Right ventricle myocardium superior (tissue), 1 donor: ENCODE measurements at regions not wholly inside any gene's neighbourhood (a gene's known extent, or its start where the extent isn't known, plus 50 kb on each side); places are given as distances from the start of the nearest gene placed in this dataset.

ENCODE experiments used
- ATAC-seq: fragments of 200-7000 bp; cut with Tn5 transposase; one replicate; pipeline ENCODE4 v1.9.1; 2020; ENCODE audit warnings: mild to moderate bottlenecking; ENCODE audit not compliant: poor library complexity
- DNase-seq: peaks from one replicate; pipeline ENCODE4 v3.0.0-alpha.2; 2020
- intact Hi-C: fragments of 100-400 bp; cut with DNase I; formaldehyde crosslinking; loops from one replicate; pipeline ENCODE4 v1.11.2; 2022
- donor health status: DM: no; HTN: yes; CAD: no; lungs with severe emphysema.

DNA sequence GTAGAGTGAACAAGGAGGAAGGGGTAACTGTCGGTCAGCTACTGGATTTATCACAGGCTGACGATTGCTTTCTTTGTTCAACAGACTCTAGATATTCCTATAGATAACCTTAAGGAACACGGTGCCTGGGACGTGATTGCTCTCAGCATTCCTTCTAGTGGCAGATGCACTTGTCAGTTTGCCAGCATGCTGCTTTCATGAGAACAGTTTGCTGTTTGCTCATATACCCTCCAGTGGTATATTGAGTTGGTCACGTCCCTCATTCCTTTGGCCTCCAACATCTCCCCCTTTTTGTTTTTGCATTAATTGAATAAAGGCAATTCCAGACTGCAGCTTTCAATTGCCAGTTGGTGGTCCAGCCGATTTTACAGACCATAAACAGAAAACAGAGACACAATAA is 76.8 kb upstream of the BTN3A2 start:
- DNase-seq (no peak), ATAC-seq (no peak)
- intact Hi-C loops, result no loop called here

DNA sequence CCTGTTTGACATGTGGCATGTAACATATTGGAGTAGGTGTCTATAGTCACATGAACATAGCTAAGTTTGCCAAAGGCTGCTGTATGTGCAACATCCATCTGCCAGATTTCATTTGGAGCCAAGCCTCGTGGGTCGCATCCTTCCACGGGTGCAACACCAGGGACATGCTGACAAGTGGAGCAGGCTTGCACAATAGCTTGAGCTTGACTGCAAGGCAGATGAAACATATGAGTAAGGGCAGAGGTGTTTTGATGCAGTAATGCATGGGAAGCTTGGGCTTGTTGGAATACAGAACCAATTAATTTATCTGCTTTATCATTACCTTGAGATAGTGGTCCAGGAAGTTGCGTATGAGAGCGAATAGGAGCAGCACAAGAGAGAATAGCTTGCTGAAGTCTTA is 74.1 kb upstream of the BTN3A2 start:
- intact Hi-C loops, result no loop called here
- ATAC-seq (no peak), DNase-seq (no peak)

DNA sequence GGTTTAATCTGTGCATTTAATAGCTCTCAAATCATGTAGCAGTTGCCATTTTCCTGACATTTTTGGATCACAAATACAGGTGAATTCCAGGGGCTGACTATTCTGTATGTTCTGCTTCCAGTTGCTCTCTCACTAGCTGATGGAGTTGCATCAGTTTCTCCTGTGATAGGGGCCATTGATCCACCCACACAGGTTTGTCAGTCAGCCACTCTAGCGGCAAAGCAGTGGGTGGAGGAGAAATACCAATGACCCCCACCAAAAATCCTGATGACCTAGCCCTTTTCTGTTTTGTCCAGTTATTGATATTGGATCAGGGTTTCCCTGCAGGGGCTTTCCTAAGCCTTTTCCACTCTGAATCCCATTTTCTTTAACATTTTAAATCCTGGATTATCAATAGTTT is 72.3 kb upstream of the BTN3A2 start:
- intact Hi-C loops, result no loop called here
- DNase-seq (no peak), ATAC-seq (no peak)

DNA sequence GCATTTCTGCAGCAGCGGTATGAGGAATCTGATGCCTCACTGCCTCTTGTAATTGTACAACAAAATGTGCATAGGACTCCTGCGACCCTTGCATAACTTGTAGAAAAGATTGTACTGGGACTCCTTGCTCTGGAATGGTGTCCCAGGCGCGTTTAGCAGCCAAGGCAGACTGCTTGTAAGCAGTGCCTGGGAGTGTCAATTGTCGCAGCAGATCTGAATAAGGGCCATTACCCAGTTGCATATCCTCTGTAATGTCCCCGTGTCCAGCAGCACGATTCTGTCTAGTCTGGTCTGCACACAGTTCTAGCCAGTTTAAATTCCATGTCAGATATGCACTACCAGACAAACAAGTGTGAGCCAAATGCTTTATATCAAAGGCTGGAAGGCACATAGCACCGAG is 70.7 kb upstream of the BTN3A2 start:
- intact Hi-C loops, result no loop called here

DNA sequence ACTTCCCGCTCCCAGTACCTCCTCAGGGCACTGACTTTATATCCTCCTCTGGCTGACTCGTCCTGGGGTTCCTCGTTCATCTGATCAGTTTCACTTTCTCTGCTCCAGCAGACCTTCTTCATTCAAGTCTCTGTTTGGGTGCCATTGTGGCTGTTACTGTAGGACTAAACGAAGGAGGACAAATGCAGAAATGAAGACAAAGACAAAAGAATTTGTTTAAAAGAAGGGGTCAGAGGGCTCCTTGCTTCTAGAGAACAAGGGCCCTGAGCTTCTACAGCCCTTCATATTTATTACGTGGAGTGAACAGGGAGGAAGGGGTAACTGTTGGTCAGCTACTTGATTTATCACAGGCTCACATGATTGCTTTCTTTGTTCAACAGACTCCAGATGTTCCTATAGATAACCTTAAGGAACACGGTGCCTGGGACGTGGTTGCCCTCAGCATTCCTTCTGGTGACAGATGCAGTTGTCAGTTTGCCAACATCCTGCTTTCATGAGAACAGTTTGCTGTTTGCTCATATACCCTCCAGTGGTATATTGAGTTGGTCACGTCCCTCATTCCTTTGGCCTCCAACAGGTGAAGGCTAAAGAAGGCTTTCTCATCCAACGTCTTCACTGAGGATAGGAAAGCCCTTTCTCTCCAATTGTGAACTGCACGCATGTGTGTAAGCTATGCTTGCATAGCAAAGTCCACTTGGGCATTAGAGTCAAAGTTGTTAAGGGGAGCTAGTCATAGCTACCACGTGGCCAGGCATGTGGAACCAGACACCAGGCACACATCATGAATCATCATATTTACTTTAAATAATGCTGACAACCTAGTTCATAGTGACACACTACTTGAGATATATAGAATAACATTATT is 69.1 kb upstream of the BTN3A2 start:
- DNase-seq, result no peak
- no peak for ATAC-seq
- intact Hi-C loops, result no loop called here

More for the DNA sequence above, 70.7 kb upstream of the BTN3A2 start:
- ATAC-seq, result no peak
- no peak for DNase-seq

DNA sequence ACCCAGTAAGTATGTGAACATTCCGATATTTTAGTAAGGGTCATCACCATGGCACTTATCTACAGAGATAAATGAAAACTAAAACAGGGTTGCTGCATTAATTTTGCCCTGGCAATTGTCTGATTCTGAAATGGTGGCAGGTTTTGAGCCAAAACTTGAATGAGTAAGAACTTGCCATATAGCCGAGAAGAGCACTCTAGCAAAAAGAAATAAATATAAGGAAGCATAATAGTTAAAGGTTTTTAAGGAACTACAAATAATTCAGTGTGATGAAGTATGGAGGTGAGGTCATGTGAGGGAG is 68.5 kb upstream of the BTN3A2 start:
- intact Hi-C loops, result no loop called here
- no peak for ATAC-seq
- DNase-seq, result no peak

DNA sequence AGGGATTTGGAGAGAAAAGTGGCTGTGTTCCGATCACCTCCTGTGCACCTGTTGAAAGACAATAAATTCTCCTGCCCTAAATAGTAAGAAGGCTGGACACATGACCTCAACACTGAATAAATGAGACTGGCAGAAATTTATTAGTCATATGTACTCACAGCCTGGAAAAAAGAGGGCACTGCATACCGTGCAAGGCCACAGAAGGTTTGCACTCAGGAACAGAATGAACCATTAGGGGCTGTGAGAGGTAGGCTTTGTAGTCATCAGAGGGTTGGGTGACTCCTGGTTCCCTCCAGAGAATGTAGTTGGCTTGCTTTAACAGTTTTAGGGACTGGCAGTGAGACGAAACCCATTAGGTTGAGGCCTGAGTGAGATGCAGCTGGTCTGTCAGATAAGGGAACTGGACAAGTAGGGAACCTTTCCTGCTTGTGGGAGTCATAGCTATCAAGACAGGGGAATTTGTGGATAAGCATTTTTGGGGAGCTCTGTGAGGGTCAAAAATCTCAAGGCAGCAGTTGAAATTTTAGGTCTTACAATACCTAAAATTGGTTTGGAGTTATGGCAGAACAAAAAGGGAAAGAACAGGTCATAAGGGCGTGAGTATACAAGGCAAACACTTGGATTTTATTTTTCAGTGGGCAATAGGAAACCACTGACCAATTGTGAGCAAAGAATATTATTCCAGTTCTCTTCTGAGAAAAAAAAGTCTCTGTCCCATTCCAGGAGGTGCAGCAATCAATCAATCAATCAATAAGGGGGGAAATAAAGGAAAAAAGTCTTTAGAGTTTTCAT is 67.9 kb upstream of the BTN3A2 start:
- intact Hi-C loops, result no loop called here

DNA sequence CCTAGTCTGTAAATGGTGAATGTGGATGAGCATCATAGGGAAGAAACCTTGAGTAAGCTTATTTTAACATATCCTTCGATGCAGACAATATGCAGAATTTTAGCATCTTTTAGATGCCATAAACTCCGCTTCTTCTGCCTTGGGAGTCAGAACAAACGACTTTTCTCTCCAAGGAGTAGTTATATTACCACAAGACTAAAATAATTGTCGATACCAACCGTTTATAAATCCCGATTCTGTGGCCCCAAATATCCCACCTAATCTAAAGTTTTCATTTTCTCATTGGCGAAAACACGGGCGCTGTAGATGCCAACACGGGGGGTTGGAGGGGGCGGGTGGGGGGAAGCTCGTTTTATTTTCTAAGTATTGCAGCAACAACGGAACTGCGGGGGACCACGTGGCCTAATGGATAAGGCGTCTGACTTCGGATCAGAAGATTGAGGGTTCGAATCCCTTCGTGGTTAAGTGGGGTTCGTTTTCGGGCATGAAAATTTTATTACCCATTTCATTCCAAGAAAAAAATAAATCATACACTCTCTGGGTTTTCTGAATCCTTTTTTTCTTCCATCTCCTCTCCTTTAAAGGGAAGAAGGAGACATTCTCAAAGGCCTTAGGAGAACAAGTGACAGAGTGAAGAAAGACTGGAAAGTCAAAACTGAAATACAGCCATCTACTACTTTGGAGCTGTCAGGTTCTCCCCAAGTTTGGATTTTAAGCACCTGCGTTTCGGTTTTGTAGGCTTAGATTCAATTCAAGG is 65.5 kb upstream of the BTN3A2 start:
- DNase-seq (no peak), ATAC-seq (no peak)
- intact Hi-C loops, result no loop called here

More for the DNA sequence above, 67.9 kb upstream of the BTN3A2 start:
- no peak for DNase-seq
- ATAC-seq, result no peak

DNA sequence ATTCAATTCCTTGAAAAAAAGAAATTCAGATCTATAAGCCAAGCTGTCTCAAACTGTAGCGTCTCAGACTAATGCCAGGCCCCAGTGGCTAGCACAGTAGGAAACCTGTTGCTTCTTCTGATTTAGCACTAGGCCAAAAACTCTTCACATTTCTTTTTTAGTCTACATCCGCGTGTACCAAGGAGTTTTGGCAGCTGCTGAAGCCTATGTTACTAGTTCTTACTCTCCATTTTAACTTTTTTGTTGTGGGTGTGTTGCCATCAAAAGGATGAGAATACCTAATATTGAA is 65.0 kb upstream of the BTN3A2 start:
- DNase-seq (no peak), ATAC-seq (no peak)
- intact Hi-C loops, result no loop called here

DNA sequence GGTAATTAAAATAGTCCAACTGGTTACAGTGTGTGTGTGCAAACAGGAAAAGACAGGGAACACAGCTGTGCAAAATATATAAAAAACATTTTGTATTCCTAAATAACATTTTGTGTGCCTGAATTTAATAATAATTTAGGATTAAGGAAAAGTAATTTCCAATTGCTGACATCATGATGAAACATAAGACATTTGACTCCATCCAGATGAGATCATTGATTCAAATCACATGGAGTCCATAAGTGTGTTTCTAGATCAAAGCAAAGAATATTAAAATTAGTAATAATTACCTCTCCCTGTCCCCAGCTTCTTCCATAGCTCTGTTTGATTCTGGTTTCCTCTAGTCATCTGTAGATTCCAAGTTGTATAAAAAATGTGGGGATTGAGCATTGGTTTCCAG is 64.6 kb upstream of the BTN3A2 start:
- intact Hi-C loops, result no loop called here
- no peak for DNase-seq
- ATAC-seq, result no peak

DNA sequence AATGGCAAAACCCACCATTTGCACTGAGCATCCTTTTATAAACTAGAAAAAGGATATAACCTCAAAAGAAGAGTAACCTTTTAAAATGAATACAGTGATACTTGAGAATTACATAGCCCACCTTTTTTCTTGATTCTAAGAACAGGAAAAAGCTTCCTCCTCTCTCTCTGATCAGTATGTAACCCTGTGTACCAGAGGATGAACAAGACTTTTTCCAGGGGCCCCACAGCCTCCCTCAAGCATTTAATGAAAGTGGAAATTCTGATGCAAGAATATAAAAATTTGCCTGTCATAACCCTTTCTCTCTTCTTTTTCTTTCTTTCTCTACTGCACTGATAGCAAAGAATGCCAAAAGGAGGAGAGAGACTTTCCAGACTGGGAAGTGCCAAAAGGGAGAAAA is 64.2 kb upstream of the BTN3A2 start:
- no peak for ATAC-seq
- no peak for DNase-seq
- intact Hi-C loops, result no loop called here

DNA sequence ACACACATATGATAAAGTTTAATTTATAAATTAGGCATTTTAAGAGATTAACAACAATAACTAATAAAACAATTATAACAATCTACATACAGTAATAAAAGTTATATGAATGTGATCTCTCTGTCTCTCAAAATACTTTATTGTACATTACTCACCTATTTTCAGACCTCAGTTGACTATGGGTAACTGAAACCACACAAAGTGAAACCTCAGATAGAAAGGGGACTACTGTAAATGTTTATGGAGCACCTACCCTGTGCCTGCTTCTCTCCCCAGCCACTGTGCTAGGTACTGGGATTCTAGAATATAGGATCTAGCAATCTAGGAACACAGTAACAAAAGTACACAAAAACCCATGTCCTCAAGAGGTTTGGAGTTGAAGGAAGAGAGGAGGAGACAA is 63.4 kb upstream of the BTN3A2 start:
- ATAC-seq (no peak), DNase-seq (no peak)
- intact Hi-C loops, result no loop called here

DNA sequence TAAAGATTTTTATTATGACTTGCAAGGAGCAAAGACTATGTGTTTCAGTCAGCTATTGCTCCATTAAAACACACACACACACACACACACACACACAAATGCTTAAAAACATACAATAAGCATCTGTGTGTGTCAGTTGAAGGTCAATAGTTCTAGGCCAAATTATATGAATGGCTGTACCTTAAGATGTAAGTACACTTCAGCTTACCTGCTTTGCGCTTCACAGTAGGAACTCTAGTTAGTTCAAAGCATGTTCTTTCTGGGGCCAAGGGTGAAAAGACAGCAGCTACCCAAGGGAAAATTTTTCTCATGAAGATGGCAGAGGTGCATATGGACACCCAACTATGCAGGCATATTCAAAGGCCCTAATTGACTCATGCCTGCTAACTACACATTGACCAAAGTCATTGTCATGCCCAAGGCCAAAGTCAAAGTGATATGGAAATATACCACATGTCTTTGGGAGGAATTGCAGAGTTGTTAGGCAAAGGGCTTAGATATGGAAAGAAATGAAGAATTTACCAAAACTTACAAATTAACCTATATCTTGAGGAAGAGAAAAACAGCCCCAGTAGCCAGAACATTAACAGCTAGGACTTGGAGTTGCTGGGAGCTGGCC is 61.9 kb upstream of the BTN3A2 start:
- DNase-seq, result no peak

DNA sequence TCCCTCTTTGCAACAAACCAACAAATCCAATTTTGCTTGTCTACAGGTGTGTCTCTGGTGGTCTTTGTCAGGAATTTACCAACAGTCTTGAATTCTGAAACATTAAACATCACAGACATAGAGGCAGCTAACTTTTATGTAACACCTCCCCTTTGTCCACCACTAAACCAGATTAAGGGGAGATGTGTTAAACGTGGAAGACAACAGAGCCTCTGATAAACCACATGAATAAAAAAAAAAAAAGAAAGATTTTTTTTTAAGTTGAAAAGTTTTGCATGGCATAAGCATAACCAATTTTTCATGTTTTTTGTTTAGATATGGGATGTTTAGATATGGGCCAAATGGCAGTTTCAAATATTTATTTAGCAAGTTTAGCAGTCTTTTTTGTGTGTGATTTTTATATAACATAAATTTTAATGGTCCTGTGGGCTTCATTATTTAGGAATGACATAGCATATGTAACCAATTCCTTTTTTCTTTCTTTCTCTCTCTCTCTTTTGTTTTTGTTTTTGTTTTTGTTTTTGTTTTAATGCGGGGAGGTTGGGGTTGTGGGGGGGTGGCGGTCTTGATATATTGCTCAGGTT is 60.7 kb upstream of the BTN3A2 start:
- intact Hi-C loops, result no loop called here
- no peak for ATAC-seq

More for the DNA sequence above, 61.9 kb upstream of the BTN3A2 start:
- intact Hi-C loops, result no loop called here
- ATAC-seq, result no peak

DNA sequence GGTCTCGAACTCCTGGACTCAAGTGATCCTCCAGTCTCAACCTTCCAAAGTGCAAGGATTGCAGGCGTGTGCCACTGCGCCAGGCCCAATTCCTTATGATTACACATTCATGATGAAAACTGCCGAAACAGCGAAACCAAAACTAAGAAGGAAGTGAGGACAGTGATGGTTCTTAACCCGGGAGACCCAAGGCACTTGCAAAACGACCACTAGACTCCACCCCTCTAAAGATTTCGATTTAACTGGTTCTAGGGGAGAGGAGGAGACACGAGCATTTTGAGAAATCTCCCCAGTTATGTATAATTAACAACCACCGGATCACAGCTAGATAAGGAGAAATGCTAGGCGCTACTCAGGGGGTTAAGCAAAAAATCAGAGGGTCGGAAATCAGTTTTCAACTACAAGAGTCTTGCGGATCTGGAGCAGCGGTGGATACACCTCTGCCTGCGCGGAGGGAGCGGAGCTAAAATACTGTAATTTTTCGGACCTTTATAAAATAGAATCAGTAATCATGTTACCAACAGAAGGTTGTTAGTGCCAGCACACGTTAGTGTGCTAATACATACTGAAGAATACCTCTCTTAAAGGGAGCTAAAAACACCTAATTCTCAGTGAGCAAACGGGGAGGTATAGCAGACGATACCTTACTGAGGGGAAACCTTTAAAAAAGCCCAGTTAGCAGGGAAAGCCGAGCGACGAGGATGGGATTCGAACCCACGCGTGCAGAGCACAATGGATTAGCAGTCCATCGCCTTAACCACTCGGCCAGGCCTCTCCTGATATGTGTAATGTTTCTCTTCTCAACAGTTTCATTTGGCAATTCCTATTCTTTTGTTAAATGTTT is 60.0 kb upstream of the BTN3A2 start:
- DNase-seq (peak; percentile 49), ATAC-seq (peak; percentile 74)
- intact Hi-C loops, result no loop called here

More for the DNA sequence above, 60.7 kb upstream of the BTN3A2 start:
- no peak for DNase-seq

DNA sequence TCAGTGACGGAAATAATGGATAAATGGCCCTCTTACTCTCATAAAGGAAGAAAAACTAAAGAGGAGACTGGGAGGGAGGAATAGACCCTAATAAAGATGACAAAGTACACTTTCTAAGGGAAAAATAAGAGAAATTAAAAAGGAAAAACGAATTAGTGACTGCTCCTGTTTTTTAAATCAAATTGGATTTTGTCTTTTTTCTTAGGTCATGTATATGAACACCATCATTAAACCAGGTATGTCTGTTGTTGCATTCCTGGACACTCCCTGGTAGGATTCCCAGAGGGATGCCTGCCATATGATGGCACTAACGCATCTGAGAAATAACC is 59.4 kb upstream of the BTN3A2 start:
- ATAC-seq, result no peak

DNA sequence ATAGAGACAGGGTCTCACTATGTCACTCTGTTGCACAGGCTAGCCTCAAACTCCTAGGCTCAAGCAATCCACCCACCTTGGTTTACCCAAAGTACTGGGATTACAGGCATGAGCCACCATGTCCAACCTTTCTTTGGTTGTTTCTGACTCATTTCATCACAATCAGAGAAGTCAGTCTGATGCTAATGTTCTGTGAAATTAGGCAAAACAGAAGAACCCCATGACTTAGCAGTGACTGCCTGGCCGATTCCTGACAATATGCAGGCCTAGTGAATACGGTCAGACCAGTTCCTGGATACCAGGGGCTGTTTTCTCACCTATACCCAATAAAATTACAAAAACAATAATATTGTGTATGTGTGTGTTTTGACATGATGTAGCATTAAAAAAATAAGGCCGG is 58.8 kb upstream of the BTN3A2 start:
- no peak for DNase-seq
- no peak for ATAC-seq
- intact Hi-C loops, result no loop called here

More for the DNA sequence above, 59.4 kb upstream of the BTN3A2 start:
- intact Hi-C loops, result no loop called here
- DNase-seq, result no peak

DNA sequence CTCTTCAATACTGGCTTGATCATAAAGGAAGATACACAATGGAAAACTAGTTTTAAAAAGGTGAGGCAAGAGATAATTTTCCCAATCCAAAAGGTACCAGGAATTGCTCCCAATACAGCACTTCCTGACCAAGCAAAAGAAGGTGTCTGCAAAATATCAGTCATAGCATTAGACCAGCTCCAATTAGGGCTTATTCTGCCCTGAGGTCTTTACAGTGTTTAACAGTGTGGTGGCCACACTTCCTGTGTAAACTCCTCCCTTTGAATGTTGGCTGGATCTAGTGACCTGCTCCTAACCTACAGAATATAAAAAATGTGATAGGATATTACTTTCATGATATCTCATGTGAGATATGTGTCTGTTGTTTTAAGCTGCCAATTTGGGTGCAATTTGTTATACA is 57.1 kb upstream of the BTN3A2 start:
- intact Hi-C loops, result no loop called here
- DNase-seq (no peak), ATAC-seq (no peak)
